HL-60 (cell line): ENCODE measurements at regions not wholly inside any gene's neighbourhood (a gene's known extent, or its start where the extent isn't known, plus 50 kb on each side); places are given as distances from the start of the nearest gene placed in this dataset.

Experiments
- DNase-seq, 2 experiments: peaks; one replicate each; pipeline ENCODE4 v3.0.0-alpha.2; 2010 to 2020; ENCODE audit warnings: low read depth in 1 of 2, low spot score in 1 of 2
- H3K27ac ChIP-seq: fragments of 250-450 bp; sonication (Bioruptor Pico); replicated peaks from 2 replicates; pipeline ENCODE4 v1.5.1; 2020; ENCODE audit warnings: mild to moderate bottlenecking, moderate library complexity
- H3K27me3 ChIP-seq: fragments of 250-450 bp; sonication (Bioruptor Pico); 2 replicates; pipeline ENCODE4 v1.5.1; 2021; ENCODE audit warnings: mild to moderate bottlenecking, moderate library complexity; ENCODE audit not compliant: insufficient read depth, poor library complexity, severe bottlenecking
- H3K4me3 ChIP-seq: replicated peaks from 2 replicates; pipeline ENCODE4 v1.5.1; 2011; ENCODE audit warnings: mild to moderate bottlenecking, control low read depth, low read length; ENCODE audit not compliant: insufficient read depth
- GABPA ChIP-seq: IDR thresholded peaks from 2 replicates; pipeline ENCODE4 v1.6.1; 2012; ENCODE audit warnings: low read depth
- POLR2AphosphoS5 ChIP-seq: IDR thresholded peaks from 2 replicates; pipeline ENCODE4 v1.6.1; 2012; ENCODE audit warnings: low read depth
- REST ChIP-seq: IDR thresholded peaks from 2 replicates; pipeline ENCODE4 v1.6.1; 2012; ENCODE audit warnings: low read depth; ENCODE audit not compliant: insufficient replicate concordance
- SPI1 ChIP-seq: IDR thresholded peaks from 2 replicates; pipeline ENCODE4 v1.6.1; 2012; ENCODE audit warnings: low read depth, mild to moderate bottlenecking, borderline replicate concordance
- TF ChIP-seq, protein P1 (sequence below): IDR thresholded peaks from one replicate; pipeline ENCODE4 v1.5.1; 2011; ENCODE audit warnings: low read length, control low read depth, inconsistent platforms; ENCODE audit not compliant: insufficient read depth

DNA sequence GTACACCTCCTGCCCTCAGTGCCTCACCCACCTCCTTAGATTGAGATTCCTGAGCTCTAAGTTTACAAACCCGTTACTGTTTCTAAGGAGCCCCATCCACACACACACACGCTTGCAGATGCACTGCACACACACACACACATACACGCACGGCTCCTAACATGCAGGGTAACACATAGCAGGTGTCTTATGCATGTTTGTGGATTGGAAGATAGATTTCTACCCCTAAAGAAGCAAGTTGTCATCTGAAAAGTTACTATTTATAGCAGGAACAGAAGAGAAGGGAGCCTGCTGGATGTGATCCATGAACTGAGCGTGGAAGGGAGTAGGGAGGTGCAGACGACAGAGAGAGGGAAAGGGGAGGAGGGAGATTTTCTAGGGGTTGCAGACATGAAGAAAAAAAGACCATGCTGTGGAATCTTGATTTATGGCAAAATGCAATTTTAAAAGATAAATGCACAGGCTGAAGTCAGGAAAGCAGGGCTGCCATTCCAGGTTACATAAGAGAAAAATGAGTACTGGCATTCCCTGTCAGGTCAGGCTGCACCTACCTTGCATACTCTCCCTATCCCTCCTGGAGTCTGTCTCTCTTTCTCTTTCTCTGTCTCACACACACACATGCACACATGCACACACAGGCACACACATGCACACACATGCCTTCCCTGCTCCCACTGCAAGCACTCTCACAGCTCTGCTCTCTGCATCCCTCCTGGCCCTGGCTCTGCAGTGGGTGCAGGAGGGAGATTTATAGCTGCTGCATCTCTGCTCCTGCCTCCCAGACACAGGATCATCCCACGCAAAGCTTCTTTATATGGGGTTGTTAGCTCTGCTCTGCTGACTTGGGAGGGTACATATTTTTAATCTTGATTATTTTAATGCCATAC, 192.6 kb upstream of the MYT1L start:
- no peak overlapping the region for H3K4me3 ChIP-seq
- DNase-seq = no peak
- H3K27me3 ChIP-seq = no peaks in the 10 kb centered on the region
- no peak overlapping the region for H3K27ac ChIP-seq
- TF ChIP-seq, protein P1, sequence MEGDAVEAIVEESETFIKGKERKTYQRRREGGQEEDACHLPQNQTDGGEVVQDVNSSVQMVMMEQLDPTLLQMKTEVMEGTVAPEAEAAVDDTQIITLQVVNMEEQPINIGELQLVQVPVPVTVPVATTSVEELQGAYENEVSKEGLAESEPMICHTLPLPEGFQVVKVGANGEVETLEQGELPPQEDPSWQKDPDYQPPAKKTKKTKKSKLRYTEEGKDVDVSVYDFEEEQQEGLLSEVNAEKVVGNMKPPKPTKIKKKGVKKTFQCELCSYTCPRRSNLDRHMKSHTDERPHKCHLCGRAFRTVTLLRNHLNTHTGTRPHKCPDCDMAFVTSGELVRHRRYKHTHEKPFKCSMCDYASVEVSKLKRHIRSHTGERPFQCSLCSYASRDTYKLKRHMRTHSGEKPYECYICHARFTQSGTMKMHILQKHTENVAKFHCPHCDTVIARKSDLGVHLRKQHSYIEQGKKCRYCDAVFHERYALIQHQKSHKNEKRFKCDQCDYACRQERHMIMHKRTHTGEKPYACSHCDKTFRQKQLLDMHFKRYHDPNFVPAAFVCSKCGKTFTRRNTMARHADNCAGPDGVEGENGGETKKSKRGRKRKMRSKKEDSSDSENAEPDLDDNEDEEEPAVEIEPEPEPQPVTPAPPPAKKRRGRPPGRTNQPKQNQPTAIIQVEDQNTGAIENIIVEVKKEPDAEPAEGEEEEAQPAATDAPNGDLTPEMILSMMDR = no peak
- no peak for TF ChIP-seq POLR2AphosphoS5
- TF ChIP-seq GABPA = no peak
- no peak for TF ChIP-seq REST
- TF ChIP-seq SPI1 = no peak

DNA sequence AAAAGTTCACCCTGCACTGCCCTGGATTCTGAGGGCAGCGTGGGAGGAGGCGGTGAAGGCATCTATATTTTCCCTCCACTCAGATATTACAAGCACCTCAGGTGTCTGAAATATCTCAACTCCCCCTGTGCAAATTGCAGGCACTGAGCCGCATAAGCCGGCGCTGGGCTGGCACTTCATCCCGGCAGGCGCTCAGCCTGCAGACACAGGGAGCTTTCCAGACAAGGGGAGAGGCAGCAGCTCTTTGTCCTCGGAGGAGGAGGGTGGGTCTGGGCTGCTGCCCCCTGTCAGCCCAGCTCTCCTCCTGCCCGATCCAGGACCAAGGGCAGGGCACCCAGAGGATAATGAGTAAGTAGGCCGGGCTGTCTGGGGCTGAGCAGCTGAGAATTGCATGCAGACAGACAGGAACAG, 189.3 kb upstream of the MYT1L start:
- TF ChIP-seq POLR2AphosphoS5 = no peak
- TF ChIP-seq, protein P1 = no peak
- no peak for TF ChIP-seq SPI1
- TF ChIP-seq REST = no peak
- no peak for TF ChIP-seq GABPA
- no peak for DNase-seq
- H3K27ac ChIP-seq = no peak overlapping the region
- no peaks in the 10 kb centered on the region for H3K27me3 ChIP-seq
- no peak overlapping the region for H3K4me3 ChIP-seq

- Histone ChIP-seq H3K27ac (no peak overlapping the region), H3K27me3 (no peaks in the 10 kb centered on the region), H3K4me3 (no peak overlapping the region)
- TF ChIP-seq GABPA (no peak), SPI1 (no peak), POLR2AphosphoS5 (no peak), REST (no peak)
- TF ChIP-seq, protein P1 = no peak
- no peak for DNase-seq
These were observed 188.3 kb upstream of the MYT1L start for GRCh38 chr2:2519381-2519780.
